Natural killer cell (primary cell): ENCODE measurements at regions not wholly inside any gene's neighbourhood (a gene's known extent, or its start where the extent isn't known, plus 50 kb on each side); places are given as distances from the start of the nearest gene placed in this dataset.

Source experiments
- ATAC-seq, 3 donors: fragments of 150-1000 bp in 2 of 3; fragments of 200-7000 bp in 1 of 3; cut with Tn5 transposase; 1 replicate in 1 of 3; 2 replicates in 2 of 3; pipeline ENCODE4 v1.10.0; 2021; ENCODE audit warnings: mild to moderate bottlenecking in 2 of 3, moderate library complexity in 2 of 3
- DNase-seq, 2 donors: peaks; one replicate each; pipeline versions ENCODE4 v3.0.0 to v3.0.0-alpha.2; 2013 to 2021; ENCODE audit warnings: mixed read lengths in 1 of 2
- H3K27ac ChIP-seq: one replicate; pipeline ENCODE4 v1.5.1; 2013; ENCODE audit warnings: mild to moderate bottlenecking, low read length
- H3K27me3 ChIP-seq: one replicate; pipeline ENCODE4 v1.6.1; 2013; ENCODE audit warnings: low read length; ENCODE audit not compliant: control insufficient read depth, insufficient read depth
- H3K36me3 ChIP-seq: one replicate; pipeline ENCODE4 v1.6.1; 2013; ENCODE audit warnings: low read length; ENCODE audit not compliant: control insufficient read depth, insufficient read depth
- H3K4me1 ChIP-seq: one replicate; pipeline ENCODE4 v1.6.1; 2013; ENCODE audit warnings: low read length; ENCODE audit not compliant: control insufficient read depth, insufficient read depth
- H3K4me3 ChIP-seq: one replicate; pipeline ENCODE4 v1.5.1; 2013; ENCODE audit warnings: low read length
- H3K9me3 ChIP-seq: one replicate; pipeline ENCODE4 v1.6.1; 2013; ENCODE audit warnings: low read length; ENCODE audit not compliant: control insufficient read depth, insufficient read depth
- H3K27ac Mint-ChIP-seq, 2 donors: one replicate each; pipeline ENCODE4 v1.8.0; 2022; ENCODE audit warnings: mild to moderate bottlenecking in 2 of 2, mixed read lengths in 2 of 2, moderate library complexity in 1 of 2
- H3K27me3 Mint-ChIP-seq, 2 donors: one replicate each; pipeline ENCODE4 v1.8.0; 2022; ENCODE audit warnings: low read depth in 2 of 2, mixed read lengths in 2 of 2
- H3K36me3 Mint-ChIP-seq: one replicate; pipeline ENCODE4 v1.8.0; 2022; ENCODE audit warnings: mixed read lengths
- H3K4me1 Mint-ChIP-seq, 2 donors: one replicate each; pipeline ENCODE4 v1.8.0; 2022; ENCODE audit warnings: mixed read lengths in 2 of 2
- H3K4me3 Mint-ChIP-seq: one replicate; pipeline ENCODE4 v1.8.0; 2022; ENCODE audit warnings: mild to moderate bottlenecking, moderate library complexity, mixed read lengths
- H3K9me3 Mint-ChIP-seq, 2 donors: one replicate each; pipeline ENCODE4 v1.8.0; 2022; ENCODE audit warnings: mixed read lengths in 2 of 2
- WGBS: methylation state at CpG from one replicate; pipeline ENCODE4 v1.1.7; 2013; ENCODE audit warnings: missing lambda C conversion rate; ENCODE audit not compliant: insufficient coverage; 5-methylcytosine and 5-hydroxymethylcytosine counted together
- intact Hi-C: fragments of 100-400 bp; cut with micrococcal nuclease; formaldehyde crosslinking; loops from one replicate; pipeline ENCODE4 v1.14.2; 2022
- TF ChIP-seq, protein P1 (sequence below): fragments of 200-600 bp; IDR thresholded peaks from one replicate; pipeline ENCODE4 v1.8.0; 2022; ENCODE audit warnings: antibody characterized with exemption

DNA sequence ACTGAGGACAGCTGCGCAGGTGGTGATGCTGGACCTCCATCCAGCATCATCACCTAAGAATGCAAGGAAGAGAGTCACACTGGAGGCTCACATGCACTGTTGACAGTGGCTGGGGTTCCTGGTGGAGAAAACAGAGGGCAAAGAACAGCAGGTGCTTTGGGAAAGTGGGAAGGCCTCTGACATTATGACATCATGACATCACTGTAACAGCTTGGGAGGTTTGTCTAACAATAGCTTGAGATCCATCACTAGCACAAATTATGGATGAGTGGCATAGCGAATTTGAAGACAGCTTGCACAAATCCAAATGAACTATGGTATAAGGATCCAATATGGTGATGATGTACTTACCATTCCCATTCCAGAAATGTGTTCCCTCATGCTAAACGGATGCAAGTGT lies 226.5 kb upstream of the MPHOSPH6 start:
- Mint-ChIP-seq H3K4me1 (no peaks in the 10 kb centered on the region), H3K27me3 (peaks cover 15 to 45% of the 10 kb centered on the region in 2 donors), H3K9me3 (no peaks in the 10 kb centered on the region), H3K4me3 (no peak overlapping the region), H3K36me3 (no peaks in the 10 kb centered on the region), H3K27ac (no peak overlapping the region)
- TF ChIP-seq, protein P1, sequence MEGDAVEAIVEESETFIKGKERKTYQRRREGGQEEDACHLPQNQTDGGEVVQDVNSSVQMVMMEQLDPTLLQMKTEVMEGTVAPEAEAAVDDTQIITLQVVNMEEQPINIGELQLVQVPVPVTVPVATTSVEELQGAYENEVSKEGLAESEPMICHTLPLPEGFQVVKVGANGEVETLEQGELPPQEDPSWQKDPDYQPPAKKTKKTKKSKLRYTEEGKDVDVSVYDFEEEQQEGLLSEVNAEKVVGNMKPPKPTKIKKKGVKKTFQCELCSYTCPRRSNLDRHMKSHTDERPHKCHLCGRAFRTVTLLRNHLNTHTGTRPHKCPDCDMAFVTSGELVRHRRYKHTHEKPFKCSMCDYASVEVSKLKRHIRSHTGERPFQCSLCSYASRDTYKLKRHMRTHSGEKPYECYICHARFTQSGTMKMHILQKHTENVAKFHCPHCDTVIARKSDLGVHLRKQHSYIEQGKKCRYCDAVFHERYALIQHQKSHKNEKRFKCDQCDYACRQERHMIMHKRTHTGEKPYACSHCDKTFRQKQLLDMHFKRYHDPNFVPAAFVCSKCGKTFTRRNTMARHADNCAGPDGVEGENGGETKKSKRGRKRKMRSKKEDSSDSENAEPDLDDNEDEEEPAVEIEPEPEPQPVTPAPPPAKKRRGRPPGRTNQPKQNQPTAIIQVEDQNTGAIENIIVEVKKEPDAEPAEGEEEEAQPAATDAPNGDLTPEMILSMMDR, result no peak
- intact Hi-C loops, result no loop called here
- ATAC-seq (no peak), DNase-seq (no peak)
- Histone ChIP-seq H3K36me3 (no peaks in the 10 kb centered on the region), H3K27me3 (no peaks in the 10 kb centered on the region), H3K27ac (no peak overlapping the region), H3K4me3 (no peak overlapping the region), H3K4me1 (no peaks in the 10 kb centered on the region), H3K9me3 (no peaks in the 10 kb centered on the region)
- 79% methylated on average over 3 of the region's 3 CpGs for WGBS

DNA sequence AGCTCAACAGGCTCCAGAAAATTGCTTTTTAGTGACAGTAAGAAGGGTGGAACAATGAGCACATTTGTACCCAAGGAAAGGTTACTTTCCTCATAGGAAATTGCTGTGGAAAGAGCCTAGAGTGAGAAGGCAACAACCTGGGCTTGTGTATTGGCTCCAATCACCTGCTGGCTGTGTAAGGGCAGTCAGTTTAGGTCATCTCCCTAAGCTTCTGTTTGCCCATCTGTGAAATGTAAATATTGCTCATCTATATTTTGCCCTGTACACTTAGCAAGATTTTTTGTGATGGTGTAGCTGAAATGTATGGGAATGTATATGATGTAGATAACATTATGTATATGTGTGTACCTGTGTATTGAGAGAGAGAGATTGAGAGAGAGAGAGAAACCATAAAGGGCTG lies 225.2 kb upstream of the MPHOSPH6 start:
- intact Hi-C loops, result no loop called here

DNA sequence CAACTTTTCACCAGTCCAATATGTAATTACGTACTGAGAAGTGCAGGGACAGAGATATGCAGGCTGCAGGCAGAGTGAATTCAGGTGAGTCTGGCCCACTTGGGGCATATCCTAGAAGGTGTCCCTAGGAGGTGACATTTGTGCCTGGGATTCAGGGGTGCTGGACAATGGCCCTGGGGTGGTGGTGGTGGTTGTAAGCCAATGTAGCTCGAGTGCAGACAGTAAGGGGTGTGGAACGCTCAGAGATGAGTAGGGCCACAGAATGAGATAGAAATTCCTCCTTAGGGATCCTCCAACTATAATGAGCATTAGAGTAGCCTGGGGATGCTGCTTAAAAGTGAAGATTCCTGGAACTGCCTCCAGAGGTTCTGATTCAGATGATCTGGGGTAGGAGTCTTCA lies 221.7 kb upstream of the MPHOSPH6 start:
- peaks cover 7 to 32% of the 10 kb centered on the region in 2 donors for H3K27me3 Mint-ChIP-seq
- no peak for DNase-seq
- no peaks in the 10 kb centered on the region for H3K4me1 Mint-ChIP-seq
- ATAC-seq, result no peak
- intact Hi-C loops, result loop anchor here (1.0 kb wide), 1 partner anchor 18 kb away; no protein-coding TSS in a partner anchor
- H3K36me3 Mint-ChIP-seq, result no peaks in the 10 kb centered on the region
- H3K4me1 ChIP-seq, result no peaks in the 10 kb centered on the region
- no peaks in the 10 kb centered on the region for H3K9me3 ChIP-seq
- 67% methylated on average over 2 of the region's 3 CpGs for WGBS
- TF ChIP-seq, protein P1, result no peak
- no peak overlapping the region for H3K27ac ChIP-seq
- H3K9me3 Mint-ChIP-seq, result no peaks in the 10 kb centered on the region
- no peaks in the 10 kb centered on the region for H3K36me3 ChIP-seq
- H3K27me3 ChIP-seq, result no peaks in the 10 kb centered on the region
- no peak overlapping the region for H3K4me3 Mint-ChIP-seq
- no peak overlapping the region for H3K27ac Mint-ChIP-seq
- H3K4me3 ChIP-seq, result no peak overlapping the region

More for the DNA sequence above, 225.2 kb upstream of the MPHOSPH6 start:
- no peaks in the 10 kb centered on the region for H3K36me3 Mint-ChIP-seq
- peaks cover 14 to 42% of the 10 kb centered on the region in 2 donors for H3K27me3 Mint-ChIP-seq
- no peaks in the 10 kb centered on the region for H3K9me3 ChIP-seq
- H3K27ac ChIP-seq, result no peak overlapping the region
- TF ChIP-seq, protein P1, result no peak
- ATAC-seq, result no peak
- H3K4me3 ChIP-seq, result no peak overlapping the region
- no peaks in the 10 kb centered on the region for H3K36me3 ChIP-seq
- no peaks in the 10 kb centered on the region for H3K27me3 ChIP-seq
- H3K4me1 Mint-ChIP-seq, result no peaks in the 10 kb centered on the region
- H3K27ac Mint-ChIP-seq, result no peak overlapping the region
- no peaks in the 10 kb centered on the region for H3K4me1 ChIP-seq
- H3K4me3 Mint-ChIP-seq, result no peak overlapping the region
- DNase-seq, result no peak
- no peaks in the 10 kb centered on the region for H3K9me3 Mint-ChIP-seq

DNA sequence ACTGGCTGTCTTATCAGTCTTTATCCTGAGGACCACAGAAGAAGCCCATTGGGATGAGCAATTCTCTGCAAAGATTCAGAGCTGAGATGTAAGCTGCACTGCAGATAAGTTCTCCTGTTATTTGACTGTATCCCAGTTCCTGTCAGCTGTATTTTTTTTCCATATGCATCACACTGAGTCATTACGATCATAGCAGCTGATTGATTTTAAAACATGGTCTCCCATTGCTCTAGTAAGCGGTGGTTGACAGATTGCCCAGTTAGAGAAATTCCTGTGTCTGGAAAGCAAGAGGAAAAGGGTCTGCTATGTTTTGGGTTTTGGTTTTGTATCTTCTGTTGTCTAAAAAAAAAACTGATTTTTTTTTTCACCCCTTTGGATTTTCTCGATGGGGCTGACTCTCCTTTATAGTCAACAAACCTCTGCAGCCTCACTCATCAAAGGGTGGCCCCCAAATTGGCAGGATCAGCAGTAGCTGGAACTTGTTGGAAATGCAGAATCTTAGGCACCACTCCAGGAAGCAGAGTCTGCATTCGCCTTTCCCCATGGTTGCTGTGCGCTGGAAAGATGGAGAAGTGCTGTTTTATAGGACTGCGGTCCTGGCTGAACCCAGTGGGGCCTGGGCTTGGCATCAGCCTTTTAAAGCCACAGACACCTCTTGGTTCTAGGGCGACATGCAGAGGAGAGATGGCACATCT lies 220.1 kb upstream of the MPHOSPH6 start:
- Mint-ChIP-seq H3K36me3 (no peaks in the 10 kb centered on the region), H3K4me1 (no peaks in the 10 kb centered on the region), H3K27ac (no peak overlapping the region), H3K9me3 (no peaks in the 10 kb centered on the region), H3K4me3 (no peak overlapping the region), H3K27me3 (peaks cover 3 to 24% of the 10 kb centered on the region in 2 donors)
- no peaks in the 10 kb centered on the region for H3K4me1 ChIP-seq
- ATAC-seq (no peak), DNase-seq (no peak)
- no peaks in the 10 kb centered on the region for H3K9me3 ChIP-seq
- intact Hi-C loops, result no loop called here
- H3K27ac ChIP-seq, result no peak overlapping the region
- WGBS, result 91% methylated on average over 7 of the region's 7 CpGs
- H3K4me3 ChIP-seq, result no peak overlapping the region
- no peaks in the 10 kb centered on the region for H3K27me3 ChIP-seq
- TF ChIP-seq, protein P1, result no peak
- H3K36me3 ChIP-seq, result no peaks in the 10 kb centered on the region
